ENCODE measurements at regions not wholly inside any gene's neighbourhood (a gene's known extent, or its start where the extent isn't known, plus 50 kb on each side); places are given as distances from the start of the nearest gene placed in this dataset.

DNA sequence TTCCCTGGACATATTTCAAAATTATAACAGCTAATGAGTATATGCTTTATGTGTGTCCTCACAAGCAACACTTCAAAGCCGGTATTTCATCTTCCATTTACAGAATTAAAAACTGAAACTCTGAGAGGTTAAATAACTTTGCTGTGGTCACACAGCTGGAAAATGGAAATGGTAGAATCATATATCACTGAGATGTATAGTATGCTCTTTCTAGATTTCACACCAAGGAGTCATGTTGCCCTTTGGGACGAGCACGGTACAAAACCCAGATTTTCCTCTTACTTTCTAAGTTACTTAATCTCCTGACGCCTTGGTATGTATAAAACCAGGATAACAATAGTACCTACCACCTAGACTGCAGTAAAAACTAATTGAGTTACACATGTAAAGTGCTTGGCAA is 152.6 kb upstream of the GRIP1 start:
- H3K4me3 ChIP-seq = no peak overlapping the region
- DNase-seq (ENCODE audit: low spot score in 2 of 2) = no peak
- no peak overlapping the region for H3K27ac ChIP-seq
- TF ChIP-seq POLR2A (IDR thresholded peaks at IDR 0.05) = no peak
- TF ChIP-seq, protein P1, sequence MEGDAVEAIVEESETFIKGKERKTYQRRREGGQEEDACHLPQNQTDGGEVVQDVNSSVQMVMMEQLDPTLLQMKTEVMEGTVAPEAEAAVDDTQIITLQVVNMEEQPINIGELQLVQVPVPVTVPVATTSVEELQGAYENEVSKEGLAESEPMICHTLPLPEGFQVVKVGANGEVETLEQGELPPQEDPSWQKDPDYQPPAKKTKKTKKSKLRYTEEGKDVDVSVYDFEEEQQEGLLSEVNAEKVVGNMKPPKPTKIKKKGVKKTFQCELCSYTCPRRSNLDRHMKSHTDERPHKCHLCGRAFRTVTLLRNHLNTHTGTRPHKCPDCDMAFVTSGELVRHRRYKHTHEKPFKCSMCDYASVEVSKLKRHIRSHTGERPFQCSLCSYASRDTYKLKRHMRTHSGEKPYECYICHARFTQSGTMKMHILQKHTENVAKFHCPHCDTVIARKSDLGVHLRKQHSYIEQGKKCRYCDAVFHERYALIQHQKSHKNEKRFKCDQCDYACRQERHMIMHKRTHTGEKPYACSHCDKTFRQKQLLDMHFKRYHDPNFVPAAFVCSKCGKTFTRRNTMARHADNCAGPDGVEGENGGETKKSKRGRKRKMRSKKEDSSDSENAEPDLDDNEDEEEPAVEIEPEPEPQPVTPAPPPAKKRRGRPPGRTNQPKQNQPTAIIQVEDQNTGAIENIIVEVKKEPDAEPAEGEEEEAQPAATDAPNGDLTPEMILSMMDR (IDR thresholded peaks at IDR 0.05) = no peak
- no peak for TF ChIP-seq EP300 (IDR thresholded peaks at IDR 0.05)
- H3K9me3 ChIP-seq = no peaks in the 10 kb centered on the region
- no peaks in the 10 kb centered on the region for H3K4me1 ChIP-seq
- 72 to 75% methylated on average over 4 of the region's 4 CpGs for WGBS, 2 donors
- no peaks in the 10 kb centered on the region for H3K27me3 ChIP-seq
- no peaks in the 10 kb centered on the region for H3K36me3 ChIP-seq

DNA sequence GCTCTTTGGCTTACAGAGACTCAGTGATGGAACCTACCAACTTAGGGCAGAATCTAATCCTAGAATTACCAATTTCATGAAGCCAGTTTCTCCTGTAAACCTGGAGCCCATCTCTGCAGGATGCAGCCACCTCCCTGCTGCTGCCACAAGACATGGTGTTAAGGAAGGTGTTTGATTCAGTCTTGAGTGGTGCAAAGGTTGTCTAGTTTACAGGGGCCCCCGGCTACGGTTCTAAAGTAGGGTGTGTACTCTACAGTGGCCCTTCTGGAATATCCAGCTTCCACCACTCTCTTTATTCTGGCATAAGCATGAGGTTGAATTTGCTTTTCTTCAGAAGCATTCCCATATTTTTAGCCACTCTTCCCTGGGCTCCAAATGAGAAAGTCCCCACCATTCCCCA is 154.1 kb upstream of the GRIP1 start:
- DNase-seq (ENCODE audit: low spot score in 2 of 2) = no peak
- TF ChIP-seq, protein P1 (IDR thresholded peaks at IDR 0.05) = no peak
- TF ChIP-seq POLR2A (IDR thresholded peaks at IDR 0.05) (no peak), EP300 (IDR thresholded peaks at IDR 0.05) (no peak)
- WGBS, 2 donors = 94 to 100% methylated on average over 2 of the region's 2 CpGs
- Histone ChIP-seq H3K4me3 (no peak overlapping the region), H3K36me3 (no peaks in the 10 kb centered on the region), H3K9me3 (no peaks in the 10 kb centered on the region), H3K27me3 (no peaks in the 10 kb centered on the region), H3K27ac (no peak overlapping the region), H3K4me1 (no peaks in the 10 kb centered on the region)

DNA sequence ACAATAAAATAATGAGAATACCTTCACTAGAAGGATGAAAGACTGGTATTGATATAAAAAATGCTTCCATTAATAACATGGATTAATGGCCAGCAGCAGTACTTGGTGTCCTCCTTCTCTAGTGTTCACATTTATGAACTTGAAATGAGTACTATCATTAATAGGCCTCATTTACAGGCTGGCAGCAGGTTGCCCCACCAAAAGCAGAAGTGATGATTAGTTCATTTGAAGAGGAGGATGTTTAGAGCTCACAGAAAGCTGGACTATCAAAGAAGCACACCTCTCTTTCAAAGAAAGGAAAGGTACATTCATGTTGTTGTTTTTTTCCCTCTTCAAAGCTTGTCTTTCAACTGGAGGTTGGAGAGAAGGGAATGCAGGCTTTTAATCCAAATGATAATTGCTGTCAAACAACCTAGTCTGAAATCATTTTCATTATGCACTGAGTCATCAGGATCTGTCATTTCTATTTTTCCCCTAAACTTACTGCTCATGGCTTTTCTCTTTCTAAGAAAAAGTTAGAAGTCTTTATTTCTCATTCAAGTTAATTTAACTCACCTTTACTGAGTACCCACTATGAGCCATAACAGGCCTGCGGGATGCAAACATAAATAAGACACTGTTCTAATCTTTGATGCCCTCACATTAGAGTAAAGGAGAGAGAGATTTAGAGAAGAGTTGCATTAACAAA is 157.9 kb upstream of the GRIP1 start:
- TF ChIP-seq POLR2A (IDR thresholded peaks at IDR 0.05) = no peak
- no peak for TF ChIP-seq EP300 (IDR thresholded peaks at IDR 0.05)
- TF ChIP-seq, protein P1 (IDR thresholded peaks at IDR 0.05) = no peak

DNA sequence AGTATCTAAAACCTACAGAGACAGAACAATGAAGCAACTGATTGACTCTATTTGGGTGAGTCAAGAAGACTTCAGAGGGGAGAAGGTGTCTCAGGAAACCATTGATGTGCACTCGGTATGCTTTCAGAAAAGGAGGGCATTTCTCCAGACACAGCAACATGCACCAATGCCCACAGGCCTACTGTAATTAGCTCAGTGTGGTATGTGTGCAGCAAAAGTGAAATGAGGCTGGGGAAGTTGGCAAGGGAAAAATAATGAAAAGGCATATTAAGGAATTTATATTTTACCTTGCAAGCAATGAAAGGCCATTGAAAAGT is 158.4 kb upstream of the GRIP1 start:
- Histone ChIP-seq H3K9me3 (no peaks in the 10 kb centered on the region), H3K4me1 (no peaks in the 10 kb centered on the region), H3K36me3 (no peaks in the 10 kb centered on the region), H3K27me3 (no peaks in the 10 kb centered on the region), H3K4me3 (no peak overlapping the region), H3K27ac (no peak overlapping the region)
- no peak for DNase-seq (ENCODE audit: low spot score in 2 of 2)
- TF ChIP-seq POLR2A (IDR thresholded peaks at IDR 0.05) = no peak
- TF ChIP-seq, protein P1 (IDR thresholded peaks at IDR 0.05) = no peak
- 82 to 83% methylated on average over 1 of the region's 1 CpG for whole genome bisulfite sequencing, 2 donors

More for the DNA sequence above, 157.9 kb upstream of the GRIP1 start:
- no peaks in the 10 kb centered on the region for H3K36me3 ChIP-seq
- no peaks in the 10 kb centered on the region for H3K27me3 ChIP-seq
- WGBS, 2 donors = 94 to 97% methylated on average over 1 of the region's 1 CpG
- DNase-seq (ENCODE audit: low spot score in 2 of 2) = no peak
- H3K9me3 ChIP-seq = no peaks in the 10 kb centered on the region
- no peak overlapping the region for H3K27ac ChIP-seq
- H3K4me3 ChIP-seq = no peak overlapping the region
- no peaks in the 10 kb centered on the region for H3K4me1 ChIP-seq

DNA sequence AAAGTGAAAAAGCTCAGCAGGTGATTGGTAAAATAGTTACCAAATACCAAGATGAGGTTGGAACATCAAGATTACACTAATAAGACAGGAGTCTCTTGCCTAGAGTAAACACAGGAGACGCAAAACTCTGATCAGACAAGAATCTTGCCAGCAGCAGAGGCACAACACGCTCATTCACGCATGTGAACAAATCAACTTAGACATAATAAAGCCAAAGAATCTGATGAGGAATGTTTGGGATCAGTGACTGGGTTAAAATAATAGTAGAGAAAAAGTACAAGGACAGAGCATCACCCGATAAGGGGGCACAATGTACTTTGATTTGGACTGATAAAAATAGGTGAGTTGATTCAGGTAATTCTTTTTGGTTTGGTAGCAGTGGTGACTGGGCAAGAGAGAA is 159.5 kb upstream of the GRIP1 start:
- TF ChIP-seq EP300 (IDR thresholded peaks at IDR 0.05) (no peak), POLR2A (IDR thresholded peaks at IDR 0.05) (no peak)
- TF ChIP-seq, protein P1 (IDR thresholded peaks at IDR 0.05) = no peak
- Histone ChIP-seq H3K4me1 (no peaks in the 10 kb centered on the region), H3K36me3 (no peaks in the 10 kb centered on the region), H3K4me3 (no peak overlapping the region), H3K9me3 (no peaks in the 10 kb centered on the region), H3K27me3 (no peaks in the 10 kb centered on the region), H3K27ac (no peak overlapping the region)
- 49 to 50% methylated on average over 4 of the region's 4 CpGs for WGBS, 2 donors
- DNase-seq (ENCODE audit: low spot score in 2 of 2) = no peak

Measured in tibial nerve (tissue), 4 donors.